ENCODE measurements at regions not wholly inside any gene's neighbourhood (a gene's known extent, or its start where the extent isn't known, plus 50 kb on each side); places are given as distances from the start of the nearest gene placed in this dataset.

DNA sequence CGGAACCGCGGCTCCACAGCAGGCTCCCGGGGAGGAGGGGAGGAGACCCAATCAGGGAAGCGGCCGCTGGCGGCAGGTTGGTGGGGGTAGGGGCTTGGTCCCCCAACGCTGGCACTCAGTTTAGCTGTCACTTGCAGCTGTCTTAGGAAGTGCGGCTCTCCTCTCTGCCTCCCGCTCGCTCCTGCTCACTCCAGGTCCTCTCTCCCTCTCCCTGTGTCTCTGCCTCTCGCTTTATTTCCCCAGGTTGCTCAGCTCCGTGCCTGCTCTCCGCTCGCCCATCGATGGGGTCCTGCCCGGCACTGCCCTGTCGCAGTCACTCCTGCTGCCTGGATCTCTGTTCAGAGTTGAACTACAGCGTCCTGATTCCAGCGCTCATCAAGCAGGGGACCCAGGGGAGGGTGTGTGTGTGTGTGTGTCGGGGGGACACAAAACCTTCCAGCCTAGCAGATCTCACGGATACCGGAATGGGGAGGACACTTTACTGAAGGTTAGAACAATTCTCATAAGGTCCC is 145.6 kb downstream of the ENGASE start:
- no peak for DNase-seq (ENCODE audit: low read depth)

GRCh38 chr17:79219208-79219935 is 144.7 kb downstream of the ENGASE start:
- no peak for DNase-seq (ENCODE audit: low read depth)

DNA sequence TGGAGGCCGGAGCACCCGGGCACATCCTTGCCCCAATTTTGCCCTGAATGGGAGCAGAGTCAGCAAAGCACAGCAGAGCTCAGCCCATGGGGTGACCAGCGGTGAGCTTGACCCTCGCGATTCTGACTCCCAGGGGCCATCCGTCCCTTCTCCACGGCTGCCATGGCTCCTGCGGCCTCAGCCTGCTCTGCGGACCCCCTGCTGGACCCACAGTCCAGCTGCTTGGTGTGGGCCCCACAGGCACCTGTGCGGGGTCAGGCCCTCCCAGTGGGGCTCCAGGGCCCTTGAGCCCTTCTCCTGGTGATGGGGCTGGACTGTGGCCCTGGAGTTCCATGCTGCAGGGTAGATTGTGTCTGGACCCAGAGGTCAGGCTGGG is 144.2 kb downstream of the ENGASE start:
- no peak for DNase-seq (ENCODE audit: low read depth)

- DNase-seq (ENCODE audit: low read depth): no peak
These were observed 143.7 kb downstream of the ENGASE start for GRCh38 chr17:79218175-79218824.

- DNase-seq (ENCODE audit: low read depth): no peak
These were observed 143.0 kb downstream of the ENGASE start for GRCh38 chr17:79217473-79218135.

- no peak for DNase-seq (ENCODE audit: low read depth)
These were observed 142.2 kb downstream of the ENGASE start for GRCh38 chr17:79216826-79217225.

- no peak for DNase-seq (ENCODE audit: low read depth)
These were observed 141.8 kb downstream of the ENGASE start for GRCh38 chr17:79216391-79216790.

- no peak for DNase-seq (ENCODE audit: low read depth)
These were observed 141.0 kb downstream of the ENGASE start for GRCh38 chr17:79215631-79216030.

DNA sequence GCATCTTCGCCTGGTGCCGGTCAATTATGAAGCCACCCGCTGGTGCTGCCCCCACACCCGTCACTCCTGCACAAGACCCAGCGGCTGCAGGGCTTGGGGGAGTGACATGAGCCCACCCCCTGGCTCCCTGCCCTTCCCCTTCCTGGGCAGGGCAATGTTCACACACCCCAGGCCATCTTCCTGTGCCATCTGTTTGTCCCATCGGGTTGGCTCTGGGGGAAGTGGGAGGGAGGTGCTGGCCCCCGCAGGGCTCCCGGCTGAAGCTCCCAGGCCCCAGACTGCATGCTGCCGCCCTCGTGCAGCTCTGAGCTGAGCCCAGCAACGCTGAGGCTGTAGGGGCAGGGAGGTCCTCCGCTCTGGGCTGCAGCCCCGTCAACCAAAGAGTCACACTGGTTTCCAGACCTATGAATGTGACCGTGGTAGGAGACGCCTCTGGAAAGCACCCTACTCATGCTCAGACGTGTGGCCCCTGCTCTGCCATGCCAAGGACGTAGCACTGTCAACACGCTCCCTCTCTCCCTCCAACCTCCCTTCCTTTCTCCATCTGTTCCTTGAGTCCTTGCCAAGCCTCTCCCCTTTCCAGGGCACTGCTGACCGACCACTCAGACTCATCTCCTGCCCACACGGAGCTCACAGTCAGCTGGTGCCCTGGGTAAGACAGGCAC is 140.4 kb downstream of the ENGASE start:
- DNase-seq (ENCODE audit: low read depth): no peak

GRCh38 chr17:79214459-79214858 is 139.8 kb downstream of the ENGASE start:
- no peak for DNase-seq (ENCODE audit: low read depth)

- DNase-seq (ENCODE audit: low read depth): no peak
These were observed 138.7 kb downstream of the ENGASE start for GRCh38 chr17:79213305-79213704.

DNA sequence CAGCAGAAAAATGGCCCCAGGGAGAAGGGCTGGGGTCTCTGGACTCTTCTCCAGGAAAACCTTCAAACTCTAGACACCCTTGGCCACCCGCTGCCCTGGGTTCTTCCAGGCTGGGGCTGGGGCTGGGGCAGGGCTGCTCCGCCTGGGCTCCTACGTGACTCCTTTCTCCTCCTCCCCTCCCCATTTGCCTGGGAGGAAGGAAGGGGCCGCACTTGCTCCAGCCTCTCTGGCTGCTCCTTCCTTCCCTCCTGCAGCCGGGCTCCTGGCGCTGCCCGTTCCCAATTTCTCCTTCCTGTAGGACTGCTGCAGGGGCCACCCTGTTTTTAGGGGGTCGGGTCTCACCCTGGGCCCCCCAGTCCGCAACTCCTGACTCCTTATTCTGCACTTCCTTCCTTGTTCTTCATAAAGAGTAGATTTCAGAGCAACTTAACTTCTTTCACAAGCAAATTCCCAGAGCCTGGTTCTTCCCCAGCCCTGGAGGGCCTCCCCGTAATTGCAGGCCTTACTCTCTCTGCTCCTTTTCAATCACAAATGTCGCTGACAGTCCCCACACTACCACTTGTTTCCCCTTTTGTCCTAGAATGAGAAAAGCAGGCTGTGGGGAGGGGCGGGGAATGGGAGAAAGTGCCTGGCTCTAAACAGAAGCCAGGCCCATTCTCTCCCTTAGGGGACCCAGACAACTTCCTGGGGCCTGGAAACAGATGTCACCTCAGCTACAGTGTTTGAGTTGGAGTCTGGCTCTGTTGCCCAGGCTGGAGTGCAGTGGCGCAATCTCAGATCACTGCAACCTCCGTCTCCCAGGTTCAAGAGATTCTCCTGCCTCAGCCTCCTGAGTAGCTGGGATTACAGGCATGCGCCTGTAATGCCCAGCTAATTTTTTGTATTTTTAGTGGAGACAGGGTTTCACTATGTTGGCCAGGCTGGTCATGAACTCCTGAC is 137.8 kb downstream of the ENGASE start:
- no peak for DNase-seq (ENCODE audit: low read depth)

DNA sequence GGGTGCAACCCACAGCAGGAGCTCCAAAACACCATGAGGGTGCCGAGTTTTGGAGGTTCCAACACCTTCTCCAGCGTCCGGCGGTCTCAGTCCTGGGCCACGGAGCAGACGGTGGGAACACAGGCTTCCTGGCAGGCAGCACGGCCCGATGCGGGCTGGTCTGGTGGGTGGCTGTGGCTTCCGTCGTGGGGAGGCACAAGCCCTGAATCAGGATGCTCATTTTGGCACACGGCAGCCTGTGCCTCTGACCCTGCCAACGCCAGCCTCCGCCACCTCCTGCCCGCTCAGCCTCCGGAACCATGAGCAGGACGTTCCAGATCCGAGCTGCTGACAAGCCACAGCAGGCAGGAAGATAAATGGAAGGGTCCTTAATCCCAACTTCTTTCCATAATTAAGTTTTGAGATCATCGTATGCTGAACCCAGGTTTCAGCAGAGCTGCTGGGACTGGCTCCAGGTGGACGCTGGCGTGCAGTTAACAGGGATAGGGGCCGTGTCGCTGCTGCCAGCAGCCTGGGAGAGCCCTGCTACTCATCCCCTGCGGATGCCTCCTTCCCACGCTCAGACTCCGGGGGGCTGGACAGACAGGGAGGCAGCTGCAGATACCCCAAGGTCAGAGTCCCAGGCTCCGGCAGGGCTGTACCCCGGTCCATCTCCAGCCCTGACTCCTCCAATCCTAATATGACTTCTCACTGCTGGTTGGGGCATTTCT is 136.6 kb downstream of the ENGASE start:
- DNase-seq (ENCODE audit: low read depth): no peak

- no peak for DNase-seq (ENCODE audit: low read depth)
These were observed 136.0 kb downstream of the ENGASE start for GRCh38 chr17:79210638-79211037.

- no peak for DNase-seq (ENCODE audit: low read depth)
These were observed 133.3 kb downstream of the ENGASE start for GRCh38 chr17:79207960-79208359.

DNA sequence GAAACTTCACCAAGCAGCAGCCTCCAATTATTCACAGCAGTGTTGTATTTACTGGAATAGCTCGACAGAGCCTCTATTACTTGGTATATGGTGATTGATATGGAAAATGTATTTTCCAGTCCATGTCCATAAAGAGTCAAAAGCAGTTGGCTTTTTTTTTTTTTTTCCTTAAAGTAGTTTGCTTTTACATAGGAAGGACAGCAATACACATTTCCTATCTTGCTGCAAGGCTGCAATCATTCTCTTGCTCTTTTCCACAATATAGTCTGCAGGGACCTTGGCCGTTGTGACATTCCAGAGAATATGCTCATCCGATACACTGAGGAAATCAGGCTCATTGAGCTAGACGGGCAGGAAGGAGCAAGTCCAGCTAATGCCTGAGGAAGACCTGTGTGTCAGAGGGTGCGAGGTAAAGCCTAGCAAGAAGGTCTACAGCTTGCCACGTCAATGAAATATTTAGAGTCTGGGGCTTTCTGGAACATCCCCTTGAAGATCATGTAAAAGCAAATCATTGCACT is 131.1 kb downstream of the ENGASE start:
- DNase-seq (ENCODE audit: low read depth): no peak

DNA sequence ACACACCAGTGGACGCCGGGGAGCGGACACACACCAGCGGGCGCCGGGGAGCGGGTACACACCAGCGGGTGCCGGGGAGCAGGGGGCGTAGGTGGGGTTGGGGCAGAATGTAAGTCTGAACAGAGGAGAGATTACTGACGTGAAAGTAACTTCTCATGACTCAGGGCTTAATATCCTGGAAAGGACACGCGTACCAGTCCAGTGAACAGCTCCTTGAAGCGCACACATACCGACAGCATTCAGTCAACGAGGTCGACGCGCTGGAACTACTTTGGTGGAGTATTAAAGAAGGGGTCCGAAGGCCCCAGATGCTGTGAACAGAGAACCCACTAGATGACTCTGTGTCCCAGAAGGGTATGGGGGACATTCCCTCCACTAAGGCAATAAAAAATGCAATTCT is 129.6 kb downstream of the ENGASE start:
- no peak for DNase-seq (ENCODE audit: low read depth)

DNA sequence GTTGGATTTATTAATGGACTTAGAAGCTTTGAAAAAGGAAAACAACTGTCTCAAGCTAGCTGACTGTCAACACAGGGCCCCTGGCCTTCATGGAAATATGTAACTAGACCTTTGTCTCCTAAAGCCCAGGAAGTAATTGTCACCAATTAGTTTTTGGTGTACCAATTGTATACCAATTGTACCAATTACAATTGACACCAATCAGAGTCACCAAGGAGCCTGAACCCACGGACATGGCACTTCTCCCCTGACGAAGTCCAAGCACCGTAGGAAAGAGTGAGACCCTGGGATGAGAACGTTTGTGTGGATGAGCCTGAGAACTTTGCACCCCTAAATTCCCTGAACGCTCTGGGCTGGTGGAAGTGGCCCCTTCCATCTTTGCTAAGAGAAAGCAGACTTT is 129.0 kb downstream of the ENGASE start:
- no peak for DNase-seq (ENCODE audit: low read depth)

- DNase-seq (ENCODE audit: low read depth): no peak
These were observed 128.4 kb downstream of the ENGASE start for GRCh38 chr17:79203016-79203415.

- peak; percentile 38 for DNase-seq (ENCODE audit: low read depth)
These were observed 127.9 kb downstream of the ENGASE start for GRCh38 chr17:79202480-79202879.

Data from Daoy (cell line).